Heart left ventricle (tissue), 13 donors: ENCODE measurements at regions not wholly inside any gene's neighbourhood (a gene's known extent, or its start where the extent isn't known, plus 50 kb on each side); places are given as distances from the start of the nearest gene placed in this dataset.

Experiments
- CTCF ChIP-seq, 12 donors: fragments of 200-600 bp; sonication (generic) in 4 of 12; IDR thresholded peaks; one replicate each; pipeline versions ENCODE4 v1.5.0 to v1.8.0; 2018 to 2022; ENCODE audit warnings: antibody characterized with exemption in 12 of 12, mild to moderate bottlenecking in 5 of 12
- POLR2A ChIP-seq, 2 donors: fragments of 450-650 bp; IDR thresholded peaks; one replicate each; pipeline ENCODE4 v1.6.1; 2017; ENCODE audit warnings: antibody characterized with exemption in 2 of 2, mild to moderate bottlenecking in 2 of 2, moderate library complexity in 2 of 2
- donor health status: ischemic (EF 13 %, LVEDD 7.1; RV severe dilation, severe dysfunction).
- donor health status: DM: no; HTN: yes; CAD: no.
- donor health status: DM: no; HTN: no; CAD: no.
- donor health status: ischemic (EF 25% LVEDD 6.9; RV normal size, moderate dysfunction).
- donor health status: ischemic (EF 25% LVEDD 5.7; RV mildly dilated, moderate dysfunction).
- donor health status: ischemic (EF 35%, LVEDD 5.7; RV mildly dilated, moderate dysfunction).
- donor health status: nonischemic (EF 11% LVEDD 7.7; RV severe dilation, severe dysfunction).
- donor health status: DM: yes; HTN: yes; CAD: no.
- donor health status: PGD.
- donor health status: ischemic (EF 29% LVEDD 5.4; RV normal size, mild dysfunction).
- donor health status: nonischemic (EF 23%, LVEDD 6.1; RV moderate dilation, normal function).

DNA sequence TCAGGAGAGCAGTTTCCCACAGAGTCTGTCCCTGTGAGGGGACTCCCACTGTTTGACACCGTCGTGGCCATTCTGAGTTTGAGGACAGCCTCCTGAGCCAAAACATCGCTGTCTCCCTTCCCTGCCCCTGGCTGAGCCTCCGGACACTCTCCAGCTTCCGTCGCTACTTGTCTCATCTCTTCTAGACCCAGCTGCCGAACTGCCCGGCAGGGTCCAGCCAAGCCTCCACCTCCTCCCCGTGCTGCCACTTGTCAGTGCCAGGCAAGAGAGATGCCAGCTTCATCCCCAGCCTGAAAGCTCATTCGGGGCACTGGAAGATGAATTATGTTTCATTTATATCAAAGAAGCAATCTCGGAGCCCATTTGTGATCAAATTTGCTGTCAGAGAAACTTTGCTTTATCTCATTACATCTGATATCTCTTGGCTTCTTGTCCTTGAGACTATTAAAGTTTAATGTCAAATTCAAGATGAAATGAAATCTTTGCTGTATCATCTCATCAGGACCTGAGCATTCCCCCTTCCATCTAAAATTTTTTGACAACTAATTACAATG, 283.9 kb downstream of the BUD13 start:
- TF ChIP-seq POLR2A (IDR thresholded peaks at IDR 0.05), result no peak
- no peak for TF ChIP-seq CTCF (IDR thresholded peaks at IDR 0.05)
